ENCODE measurements at regions not wholly inside any gene's neighbourhood (a gene's known extent, or its start where the extent isn't known, plus 50 kb on each side); places are given as distances from the start of the nearest gene placed in this dataset.

DNA sequence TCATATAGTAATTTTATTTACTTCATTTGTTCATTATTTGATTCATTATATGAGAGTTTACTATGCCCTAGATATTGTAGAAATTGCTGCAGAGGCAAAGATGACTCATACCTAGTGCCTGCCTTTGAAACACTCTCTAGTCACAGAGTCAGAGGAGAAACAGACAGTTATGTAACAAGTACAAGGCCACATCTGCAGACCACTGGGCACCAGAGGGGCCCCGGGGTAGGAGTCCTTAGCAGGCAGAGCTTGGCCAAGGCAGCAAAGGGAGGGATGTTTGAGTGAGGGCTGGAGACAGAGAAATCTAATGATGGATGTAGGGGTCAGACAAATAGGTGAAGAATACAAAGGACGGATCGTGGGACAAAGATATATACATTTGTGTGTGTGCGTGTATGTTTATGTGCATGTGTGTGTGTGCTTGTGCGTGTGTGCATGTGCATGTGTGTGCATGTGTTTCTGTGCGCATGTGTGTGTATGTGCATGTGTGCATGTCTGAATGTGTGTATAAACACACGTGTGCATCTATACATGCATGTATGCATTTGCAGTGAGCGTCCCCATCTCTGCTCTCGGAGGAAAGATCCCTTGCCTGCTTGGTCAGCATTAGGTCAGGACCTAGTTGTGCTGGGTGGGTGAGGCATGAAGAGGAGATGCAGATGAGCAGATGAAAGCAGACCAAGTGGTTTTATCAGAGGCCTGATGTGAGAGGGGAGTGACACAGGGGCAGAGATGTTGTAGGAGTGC is 170.6 kb upstream of the MYT1L start:
- TF ChIP-seq EZH2 (IDR thresholded peaks at IDR 0.05) = no peak
- TF ChIP-seq JUND (IDR thresholded peaks at IDR 0.05) = no peak
- no peak for TF ChIP-seq CEBPB (IDR thresholded peaks at IDR 0.05; ENCODE audit: low read depth)
- TF ChIP-seq, protein P1, sequence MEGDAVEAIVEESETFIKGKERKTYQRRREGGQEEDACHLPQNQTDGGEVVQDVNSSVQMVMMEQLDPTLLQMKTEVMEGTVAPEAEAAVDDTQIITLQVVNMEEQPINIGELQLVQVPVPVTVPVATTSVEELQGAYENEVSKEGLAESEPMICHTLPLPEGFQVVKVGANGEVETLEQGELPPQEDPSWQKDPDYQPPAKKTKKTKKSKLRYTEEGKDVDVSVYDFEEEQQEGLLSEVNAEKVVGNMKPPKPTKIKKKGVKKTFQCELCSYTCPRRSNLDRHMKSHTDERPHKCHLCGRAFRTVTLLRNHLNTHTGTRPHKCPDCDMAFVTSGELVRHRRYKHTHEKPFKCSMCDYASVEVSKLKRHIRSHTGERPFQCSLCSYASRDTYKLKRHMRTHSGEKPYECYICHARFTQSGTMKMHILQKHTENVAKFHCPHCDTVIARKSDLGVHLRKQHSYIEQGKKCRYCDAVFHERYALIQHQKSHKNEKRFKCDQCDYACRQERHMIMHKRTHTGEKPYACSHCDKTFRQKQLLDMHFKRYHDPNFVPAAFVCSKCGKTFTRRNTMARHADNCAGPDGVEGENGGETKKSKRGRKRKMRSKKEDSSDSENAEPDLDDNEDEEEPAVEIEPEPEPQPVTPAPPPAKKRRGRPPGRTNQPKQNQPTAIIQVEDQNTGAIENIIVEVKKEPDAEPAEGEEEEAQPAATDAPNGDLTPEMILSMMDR (IDR thresholded peaks at IDR 0.05 in 2 of 3, conservative IDR thresholded peaks at IDR 0.05 in 1 of 3; ENCODE audit: borderline replicate concordance in 1 of 3, insufficient read depth in 1 of 3, low read depth in 2 of 3, low read length in 2 of 3) = no peak
- TF ChIP-seq TCF7L2 (IDR thresholded peaks at IDR 0.05; ENCODE audit: borderline replicate concordance, extremely low read depth, insufficient read depth, insufficient read length) = no peak
- TF ChIP-seq RAD21 (IDR thresholded peaks at IDR 0.05; ENCODE audit: low read depth) = no peak
- TF ChIP-seq POLR2A (IDR thresholded peaks at IDR 0.05; ENCODE audit: borderline replicate concordance, extremely low read depth, insufficient read depth, insufficient read length) = no peak
- TF ChIP-seq POLR2AphosphoS5 (IDR thresholded peaks at IDR 0.05; ENCODE audit: low read depth, low read length) = no peak
- TF ChIP-seq, protein P2, sequence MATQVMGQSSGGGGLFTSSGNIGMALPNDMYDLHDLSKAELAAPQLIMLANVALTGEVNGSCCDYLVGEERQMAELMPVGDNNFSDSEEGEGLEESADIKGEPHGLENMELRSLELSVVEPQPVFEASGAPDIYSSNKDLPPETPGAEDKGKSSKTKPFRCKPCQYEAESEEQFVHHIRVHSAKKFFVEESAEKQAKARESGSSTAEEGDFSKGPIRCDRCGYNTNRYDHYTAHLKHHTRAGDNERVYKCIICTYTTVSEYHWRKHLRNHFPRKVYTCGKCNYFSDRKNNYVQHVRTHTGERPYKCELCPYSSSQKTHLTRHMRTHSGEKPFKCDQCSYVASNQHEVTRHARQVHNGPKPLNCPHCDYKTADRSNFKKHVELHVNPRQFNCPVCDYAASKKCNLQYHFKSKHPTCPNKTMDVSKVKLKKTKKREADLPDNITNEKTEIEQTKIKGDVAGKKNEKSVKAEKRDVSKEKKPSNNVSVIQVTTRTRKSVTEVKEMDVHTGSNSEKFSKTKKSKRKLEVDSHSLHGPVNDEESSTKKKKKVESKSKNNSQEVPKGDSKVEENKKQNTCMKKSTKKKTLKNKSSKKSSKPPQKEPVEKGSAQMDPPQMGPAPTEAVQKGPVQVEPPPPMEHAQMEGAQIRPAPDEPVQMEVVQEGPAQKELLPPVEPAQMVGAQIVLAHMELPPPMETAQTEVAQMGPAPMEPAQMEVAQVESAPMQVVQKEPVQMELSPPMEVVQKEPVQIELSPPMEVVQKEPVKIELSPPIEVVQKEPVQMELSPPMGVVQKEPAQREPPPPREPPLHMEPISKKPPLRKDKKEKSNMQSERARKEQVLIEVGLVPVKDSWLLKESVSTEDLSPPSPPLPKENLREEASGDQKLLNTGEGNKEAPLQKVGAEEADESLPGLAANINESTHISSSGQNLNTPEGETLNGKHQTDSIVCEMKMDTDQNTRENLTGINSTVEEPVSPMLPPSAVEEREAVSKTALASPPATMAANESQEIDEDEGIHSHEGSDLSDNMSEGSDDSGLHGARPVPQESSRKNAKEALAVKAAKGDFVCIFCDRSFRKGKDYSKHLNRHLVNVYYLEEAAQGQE (IDR thresholded peaks at IDR 0.05; ENCODE audit: low read depth) = no peak
- no peak for TF ChIP-seq SRF (IDR thresholded peaks at IDR 0.05; ENCODE audit: low read depth)
- TF ChIP-seq EGR1 (IDR thresholded peaks at IDR 0.05; ENCODE audit: low read depth) = no peak
- TF ChIP-seq, protein P3, sequence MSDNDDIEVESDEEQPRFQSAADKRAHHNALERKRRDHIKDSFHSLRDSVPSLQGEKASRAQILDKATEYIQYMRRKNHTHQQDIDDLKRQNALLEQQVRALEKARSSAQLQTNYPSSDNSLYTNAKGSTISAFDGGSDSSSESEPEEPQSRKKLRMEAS (IDR thresholded peaks at IDR 0.05) = no peak
- TF ChIP-seq, protein P4, sequence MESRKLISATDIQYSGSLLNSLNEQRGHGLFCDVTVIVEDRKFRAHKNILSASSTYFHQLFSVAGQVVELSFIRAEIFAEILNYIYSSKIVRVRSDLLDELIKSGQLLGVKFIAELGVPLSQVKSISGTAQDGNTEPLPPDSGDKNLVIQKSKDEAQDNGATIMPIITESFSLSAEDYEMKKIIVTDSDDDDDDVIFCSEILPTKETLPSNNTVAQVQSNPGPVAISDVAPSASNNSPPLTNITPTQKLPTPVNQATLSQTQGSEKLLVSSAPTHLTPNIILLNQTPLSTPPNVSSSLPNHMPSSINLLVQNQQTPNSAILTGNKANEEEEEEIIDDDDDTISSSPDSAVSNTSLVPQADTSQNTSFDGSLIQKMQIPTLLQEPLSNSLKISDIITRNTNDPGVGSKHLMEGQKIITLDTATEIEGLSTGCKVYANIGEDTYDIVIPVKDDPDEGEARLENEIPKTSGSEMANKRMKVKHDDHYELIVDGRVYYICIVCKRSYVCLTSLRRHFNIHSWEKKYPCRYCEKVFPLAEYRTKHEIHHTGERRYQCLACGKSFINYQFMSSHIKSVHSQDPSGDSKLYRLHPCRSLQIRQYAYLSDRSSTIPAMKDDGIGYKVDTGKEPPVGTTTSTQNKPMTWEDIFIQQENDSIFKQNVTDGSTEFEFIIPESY (IDR thresholded peaks at IDR 0.05; ENCODE audit: extremely low read depth, insufficient replicate concordance, low read length) = no peak
- TF ChIP-seq ELF1 (IDR thresholded peaks at IDR 0.05; ENCODE audit: borderline replicate concordance, low read depth) = no peak

All from HCT116 (cell line).